Activated naive CD8-positive, alpha-beta T cell treated with anti-CD3 and anti-CD28 coated beads, Interleukin-2, amount 50 U/mL, for 24 hours (primary cell): ENCODE measurements at regions not wholly inside any gene's neighbourhood (a gene's known extent, or its start where the extent isn't known, plus 50 kb on each side); places are given as distances from the start of the nearest gene placed in this dataset.

Experiments used
- ATAC-seq: fragments of 150-1000 bp; cut with Tn5 transposase; one replicate; pipeline ENCODE4 v1.10.0; 2021
- DNase-seq: peaks from one replicate; pipeline ENCODE4 v3.0.0; 2021
- H3K27ac Mint-ChIP-seq: one replicate; pipeline ENCODE4 v1.8.0; 2021; ENCODE audit warnings: mild to moderate bottlenecking, mixed read lengths
- H3K27me3 Mint-ChIP-seq: one replicate; pipeline ENCODE4 v1.8.0; 2021; ENCODE audit warnings: mixed read lengths
- H3K36me3 Mint-ChIP-seq: one replicate; pipeline ENCODE4 v1.8.0; 2021; ENCODE audit warnings: low read depth, mixed read lengths
- H3K4me1 Mint-ChIP-seq: one replicate; pipeline ENCODE4 v1.8.0; 2021; ENCODE audit warnings: mixed read lengths
- H3K4me3 Mint-ChIP-seq: one replicate; pipeline ENCODE4 v1.8.0; 2021; ENCODE audit warnings: mild to moderate bottlenecking, moderate library complexity, mixed read lengths
- H3K9me3 Mint-ChIP-seq: one replicate; pipeline ENCODE4 v1.8.0; 2021; ENCODE audit warnings: mixed read lengths

- no peaks in the 10 kb centered on the region for H3K36me3 Mint-ChIP-seq
- ATAC-seq (no peak), DNase-seq (no peak)
- no peaks in the 10 kb centered on the region for H3K9me3 Mint-ChIP-seq
- H3K4me3 Mint-ChIP-seq = no peak overlapping the region
- peaks cover 4% of the 10 kb centered on the region for H3K4me1 Mint-ChIP-seq
- H3K27me3 Mint-ChIP-seq = no peaks in the 10 kb centered on the region
- H3K27ac Mint-ChIP-seq = no peak overlapping the region
Measured at GRCh38 chr7:18228686-18229085, 201.0 kb upstream of the PRPS1L1 start.

- H3K27ac Mint-ChIP-seq = no peak overlapping the region
- H3K27me3 Mint-ChIP-seq = no peaks in the 10 kb centered on the region
- no peak overlapping the region for H3K4me3 Mint-ChIP-seq
Measured at GRCh38 chr7:18230271-18230670, 202.6 kb upstream of the PRPS1L1 start.

DNA sequence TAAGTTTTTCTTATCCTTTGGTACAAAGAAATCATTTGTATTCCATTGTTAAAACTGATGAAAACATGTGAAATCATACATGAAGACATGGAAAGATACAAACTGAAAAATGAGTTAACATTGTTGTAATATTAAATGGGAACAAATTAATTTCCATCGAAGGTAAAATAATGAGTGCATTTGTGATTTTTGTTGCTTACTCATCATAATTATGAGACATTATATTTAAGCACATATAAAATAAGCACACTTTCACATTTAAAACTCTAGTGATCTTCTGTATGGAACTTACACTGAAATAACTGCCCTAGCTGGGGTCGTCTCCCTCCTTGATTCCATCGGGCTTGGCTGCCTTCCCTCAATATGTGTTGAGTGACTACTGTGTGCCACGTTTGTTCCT is 204.2 kb upstream of the PRPS1L1 start:
- Mint-ChIP-seq H3K4me1 (no peaks in the 10 kb centered on the region), H3K36me3 (no peaks in the 10 kb centered on the region), H3K27ac (no peak overlapping the region)

More at GRCh38 chr7:18230271-18230670, 202.6 kb upstream of the PRPS1L1 start:
- H3K9me3 Mint-ChIP-seq = no peaks in the 10 kb centered on the region
- no peak for ATAC-seq
- DNase-seq = no peak
- peaks cover 4% of the 10 kb centered on the region for H3K4me1 Mint-ChIP-seq
- no peaks in the 10 kb centered on the region for H3K36me3 Mint-ChIP-seq

DNA sequence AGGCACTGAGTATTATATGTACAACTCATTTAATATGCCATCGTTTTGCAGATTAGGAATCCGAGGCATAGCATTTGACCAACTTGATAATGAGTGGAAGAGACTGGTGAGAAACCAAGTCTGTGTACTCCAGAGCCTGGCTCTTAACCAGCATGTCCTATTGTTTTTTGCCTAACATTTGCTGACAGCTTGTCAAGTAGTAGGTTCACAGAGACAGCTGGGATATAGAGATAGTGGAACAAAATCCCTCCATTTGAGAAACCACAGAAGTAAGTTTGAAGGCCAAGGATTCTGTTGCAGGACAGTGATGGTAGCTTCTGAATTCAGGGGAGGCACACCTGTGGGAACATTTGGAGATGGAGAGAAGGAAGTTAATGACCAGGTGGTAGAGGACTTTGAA is 206.9 kb upstream of the PRPS1L1 start:
- Mint-ChIP-seq H3K9me3 (no peaks in the 10 kb centered on the region), H3K4me1 (no peaks in the 10 kb centered on the region), H3K4me3 (no peak overlapping the region), H3K27me3 (peaks cover 1% of the 10 kb centered on the region), H3K36me3 (no peaks in the 10 kb centered on the region), H3K27ac (no peak overlapping the region)
- no peak for DNase-seq
- ATAC-seq = no peak

More for the DNA sequence above, 204.2 kb upstream of the PRPS1L1 start:
- no peak for DNase-seq
- Mint-ChIP-seq H3K27me3 (no peaks in the 10 kb centered on the region), H3K4me3 (no peak overlapping the region), H3K9me3 (no peaks in the 10 kb centered on the region)
- no peak for ATAC-seq

DNA sequence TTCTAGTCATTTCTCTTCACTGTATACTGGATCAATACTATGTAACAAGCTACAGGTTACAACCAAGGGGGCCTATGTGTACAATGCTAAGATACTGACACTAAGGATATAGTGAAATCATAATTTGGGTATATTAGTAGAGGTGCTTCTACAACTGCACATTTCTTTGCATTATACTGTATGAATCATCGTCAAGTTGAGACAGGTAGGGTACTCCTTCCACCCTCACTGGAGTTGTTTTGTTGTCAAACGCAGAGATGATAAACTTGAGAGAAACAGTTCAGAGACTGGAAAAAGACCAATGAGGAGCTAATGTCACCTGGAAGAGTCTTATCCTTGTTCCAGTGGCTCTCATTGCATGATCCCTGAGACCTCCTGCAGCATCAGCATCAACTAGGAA is 208.2 kb upstream of the PRPS1L1 start:
- Mint-ChIP-seq H3K36me3 (no peaks in the 10 kb centered on the region), H3K27ac (no peak overlapping the region), H3K27me3 (peaks cover 1% of the 10 kb centered on the region), H3K4me3 (no peak overlapping the region), H3K9me3 (no peaks in the 10 kb centered on the region), H3K4me1 (no peaks in the 10 kb centered on the region)
- no peak for ATAC-seq
- no peak for DNase-seq

DNA sequence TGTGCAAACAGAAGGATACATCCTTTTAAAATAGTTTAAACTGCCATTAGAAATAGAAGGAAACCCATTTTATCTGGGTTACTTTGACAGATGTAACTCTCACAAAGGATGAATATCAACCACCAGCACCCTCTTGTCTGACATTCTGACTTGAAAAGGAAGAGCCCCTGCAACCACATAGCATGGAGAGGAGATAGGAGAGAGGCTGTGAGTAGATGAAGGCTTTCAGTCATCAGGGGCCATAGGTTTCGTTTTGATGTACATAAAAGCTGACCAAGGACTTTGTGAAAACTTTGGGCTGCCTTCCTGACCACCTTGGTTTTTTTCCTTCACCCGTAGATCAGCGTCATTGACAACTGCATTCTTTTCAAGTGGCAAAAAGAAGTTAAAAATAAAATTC is 211.6 kb upstream of the PRPS1L1 start:
- H3K4me1 Mint-ChIP-seq = no peaks in the 10 kb centered on the region
- ATAC-seq = no peak
- H3K27ac Mint-ChIP-seq = no peak overlapping the region
- no peak for DNase-seq
- no peak overlapping the region for H3K4me3 Mint-ChIP-seq
- H3K27me3 Mint-ChIP-seq = peaks cover 1% of the 10 kb centered on the region
- H3K36me3 Mint-ChIP-seq = no peaks in the 10 kb centered on the region
- no peaks in the 10 kb centered on the region for H3K9me3 Mint-ChIP-seq

DNA sequence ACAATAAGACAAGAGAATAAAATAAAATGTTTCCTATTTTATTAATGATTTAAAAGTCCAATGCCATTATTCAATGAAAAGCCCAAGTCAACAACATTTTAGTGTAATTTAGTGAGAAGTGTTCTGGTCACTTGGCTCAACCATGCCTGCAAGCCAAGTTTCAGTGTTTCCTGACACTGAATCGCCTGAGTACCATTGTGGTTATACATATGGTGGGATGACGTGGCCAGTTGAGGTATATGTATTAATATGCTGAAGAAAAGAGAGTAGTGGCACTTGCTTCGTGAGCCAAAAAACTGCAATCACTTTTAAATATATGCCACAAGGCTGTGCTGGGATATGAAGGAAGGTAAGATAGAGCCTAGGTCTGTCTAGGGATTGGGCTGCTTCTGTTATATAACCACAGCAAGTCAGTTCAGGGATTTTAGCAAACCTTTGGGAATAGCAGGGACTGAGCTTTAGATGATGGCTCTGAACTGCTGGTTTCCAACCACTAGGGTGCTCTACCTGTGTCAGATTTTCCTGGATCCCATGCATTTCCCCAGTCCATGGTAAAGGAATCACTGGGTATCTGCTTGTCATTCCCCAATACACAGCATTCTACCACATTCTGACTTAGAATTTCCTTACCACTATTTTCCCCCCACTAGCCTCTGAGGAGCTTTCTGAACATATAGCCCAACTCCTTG is 214.0 kb upstream of the PRPS1L1 start:
- ATAC-seq = no peak
- no peak for DNase-seq
- no peaks in the 10 kb centered on the region for H3K4me1 Mint-ChIP-seq
- H3K27me3 Mint-ChIP-seq = peaks cover 1% of the 10 kb centered on the region
- H3K9me3 Mint-ChIP-seq = peaks cover 2% of the 10 kb centered on the region
- H3K4me3 Mint-ChIP-seq = no peak overlapping the region
- H3K36me3 Mint-ChIP-seq = no peaks in the 10 kb centered on the region
- no peak overlapping the region for H3K27ac Mint-ChIP-seq

- H3K4me1 Mint-ChIP-seq = no peaks in the 10 kb centered on the region
- no peak overlapping the region for H3K27ac Mint-ChIP-seq
- H3K9me3 Mint-ChIP-seq = peaks cover 14% of the 10 kb centered on the region
- no peak for DNase-seq
- no peak for ATAC-seq
- H3K36me3 Mint-ChIP-seq = peaks cover 1% of the 10 kb centered on the region
- no peaks in the 10 kb centered on the region for H3K27me3 Mint-ChIP-seq
- no peak overlapping the region for H3K4me3 Mint-ChIP-seq
Measured at GRCh38 chr7:18243731-18244130, 216.1 kb upstream of the PRPS1L1 start.

DNA sequence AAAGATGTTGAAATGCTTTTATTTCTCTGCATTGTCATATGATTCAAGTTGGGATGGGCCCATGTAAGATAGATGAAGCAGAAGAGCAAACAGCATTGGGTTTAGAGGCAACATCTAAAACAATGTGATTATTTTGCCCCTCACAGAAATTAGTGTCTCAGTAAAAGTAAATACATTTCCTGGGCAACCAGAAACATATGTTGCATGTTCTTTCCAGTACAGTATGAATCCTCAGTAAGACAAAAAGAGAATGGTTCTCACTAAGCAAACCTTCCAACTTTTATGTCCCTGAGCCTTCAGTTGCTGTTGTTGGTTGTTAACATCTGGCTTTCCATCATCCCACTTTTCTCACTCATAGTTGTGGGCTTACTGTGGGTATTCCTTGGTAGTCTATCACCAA is 222.5 kb upstream of the PRPS1L1 start:
- Mint-ChIP-seq H3K27ac (no peak overlapping the region), H3K27me3 (no peaks in the 10 kb centered on the region), H3K4me3 (no peak overlapping the region), H3K36me3 (peaks cover 6% of the 10 kb centered on the region), H3K9me3 (peaks cover 37% of the 10 kb centered on the region), H3K4me1 (no peaks in the 10 kb centered on the region)
- DNase-seq (no peak), ATAC-seq (no peak)

DNA sequence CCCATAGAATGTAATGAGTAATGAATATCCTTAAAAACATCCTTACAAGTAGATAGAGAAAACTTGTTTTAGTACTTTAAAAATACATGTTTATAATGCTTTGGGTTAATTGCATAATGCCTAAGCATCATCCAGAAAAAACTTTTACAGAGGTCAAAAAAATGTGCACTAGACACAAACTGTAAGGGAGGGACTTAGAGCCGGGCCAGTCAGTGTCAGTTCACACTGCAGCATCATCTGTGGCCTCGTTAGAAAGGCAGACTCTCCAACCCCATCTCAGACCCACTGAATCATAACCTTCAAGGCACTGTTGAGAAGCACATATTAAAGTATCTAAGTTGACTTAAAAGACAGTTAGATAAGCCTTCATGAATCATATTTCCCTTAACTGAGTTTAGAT is 230.1 kb upstream of the PRPS1L1 start:
- DNase-seq (no peak), ATAC-seq (no peak)
- Mint-ChIP-seq H3K36me3 (peaks cover 3% of the 10 kb centered on the region), H3K4me3 (no peak overlapping the region), H3K27me3 (no peaks in the 10 kb centered on the region), H3K9me3 (peaks cover 25% of the 10 kb centered on the region), H3K4me1 (no peaks in the 10 kb centered on the region), H3K27ac (no peak overlapping the region)

DNA sequence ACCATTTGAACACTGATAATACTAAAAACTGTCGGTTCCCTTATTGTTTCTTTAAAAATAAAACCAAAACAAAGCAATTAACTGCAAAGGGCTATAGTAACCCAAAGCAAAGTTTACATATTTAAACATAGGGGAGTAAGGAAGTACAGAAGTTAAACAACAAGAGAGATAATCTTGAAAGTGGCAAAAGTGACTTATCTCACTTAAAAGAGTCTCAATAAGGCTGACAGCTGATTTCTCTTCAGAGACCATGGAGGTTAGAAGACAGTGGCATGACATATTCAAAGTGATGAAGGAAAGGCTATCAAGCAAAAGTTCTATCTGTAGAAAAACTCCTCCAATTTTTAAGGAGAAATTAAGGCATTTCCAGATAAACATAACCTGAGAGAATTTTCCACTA is 233.5 kb upstream of the HDAC9 start:
- Mint-ChIP-seq H3K4me1 (no peaks in the 10 kb centered on the region), H3K4me3 (no peak overlapping the region), H3K9me3 (peaks cover 12% of the 10 kb centered on the region), H3K27me3 (no peaks in the 10 kb centered on the region), H3K27ac (no peak overlapping the region), H3K36me3 (no peaks in the 10 kb centered on the region)
- DNase-seq (no peak), ATAC-seq (no peak)

DNA sequence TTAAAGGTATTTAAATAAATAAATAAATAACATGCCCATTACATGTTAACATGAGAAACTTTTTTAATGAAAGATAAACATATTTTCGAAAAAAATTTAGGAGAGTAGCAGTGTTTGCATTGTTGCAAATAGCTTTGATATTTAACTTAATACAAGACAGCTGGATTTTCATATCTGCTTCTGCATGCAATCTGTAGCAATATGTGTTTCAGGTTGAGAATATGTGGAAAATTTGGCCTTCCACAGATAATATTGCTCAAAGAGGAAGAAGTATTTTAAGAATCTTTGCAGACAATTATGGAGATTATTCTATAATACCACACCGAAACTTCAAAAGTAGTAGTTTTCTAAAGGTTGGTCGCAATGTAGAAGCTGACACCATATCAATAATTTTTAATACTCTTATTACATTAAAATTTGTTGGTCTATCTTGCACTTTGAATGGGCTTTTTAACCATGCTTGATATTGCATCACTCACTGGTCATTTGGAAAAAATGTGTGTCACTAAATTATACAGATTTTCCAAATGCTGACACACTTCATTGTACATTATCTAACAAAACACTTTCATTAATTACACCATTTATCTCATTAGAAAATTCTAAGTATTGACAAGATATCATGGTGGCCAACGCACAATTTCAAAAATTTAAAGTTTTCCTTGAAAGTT is 229.8 kb upstream of the HDAC9 start:
- H3K27me3 Mint-ChIP-seq = no peaks in the 10 kb centered on the region
- DNase-seq = no peak
- H3K4me3 Mint-ChIP-seq = no peak overlapping the region
- H3K4me1 Mint-ChIP-seq = no peaks in the 10 kb centered on the region
- no peak for ATAC-seq
- no peaks in the 10 kb centered on the region for H3K36me3 Mint-ChIP-seq
- H3K27ac Mint-ChIP-seq = no peak overlapping the region
- H3K9me3 Mint-ChIP-seq = peaks cover 12% of the 10 kb centered on the region

DNA sequence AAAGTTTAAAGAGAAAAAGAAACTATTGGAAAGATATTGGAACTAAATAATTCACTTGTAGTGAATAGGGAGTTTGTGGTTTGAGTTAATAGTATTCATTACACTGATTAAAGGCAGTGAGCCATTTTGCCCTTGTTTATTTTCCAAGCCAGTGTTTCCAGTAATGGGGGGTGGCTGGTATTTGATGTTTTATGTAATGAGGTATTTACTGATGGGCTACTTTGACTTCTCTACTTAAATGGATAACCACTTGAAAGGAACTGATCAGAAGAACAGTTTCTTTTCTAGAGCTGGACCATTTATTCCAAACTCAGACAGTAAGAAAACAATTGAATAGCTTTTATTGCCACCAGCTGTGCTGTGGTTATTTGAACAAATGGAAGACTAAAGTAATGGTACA is 227.0 kb upstream of the HDAC9 start:
- H3K36me3 Mint-ChIP-seq = no peaks in the 10 kb centered on the region
- no peaks in the 10 kb centered on the region for H3K4me1 Mint-ChIP-seq
- H3K27me3 Mint-ChIP-seq = no peaks in the 10 kb centered on the region
- DNase-seq = no peak
- H3K9me3 Mint-ChIP-seq = no peaks in the 10 kb centered on the region
- no peak overlapping the region for H3K4me3 Mint-ChIP-seq
- H3K27ac Mint-ChIP-seq = no peak overlapping the region
- ATAC-seq = no peak

DNA sequence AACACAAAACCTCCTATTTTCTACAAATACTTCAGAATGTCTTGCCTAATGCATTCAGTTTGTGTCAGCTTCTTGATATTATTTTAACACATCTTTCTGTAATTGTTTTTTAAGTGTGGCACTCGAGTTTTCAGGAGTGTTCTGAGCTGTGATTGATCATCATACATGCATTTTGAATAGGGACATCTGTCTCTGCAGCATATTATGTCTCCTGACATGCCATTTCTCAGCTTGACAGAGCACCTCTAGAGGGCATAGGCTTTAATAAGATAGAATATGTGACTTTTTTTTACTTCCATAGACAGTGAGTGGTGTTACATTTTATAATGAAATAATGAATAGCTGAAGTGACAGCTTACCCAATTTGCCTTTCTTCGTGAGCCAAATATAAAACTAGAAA is 219.2 kb upstream of the HDAC9 start:
- Mint-ChIP-seq H3K9me3 (no peaks in the 10 kb centered on the region), H3K36me3 (no peaks in the 10 kb centered on the region), H3K27me3 (no peaks in the 10 kb centered on the region), H3K27ac (no peak overlapping the region), H3K4me3 (no peak overlapping the region), H3K4me1 (no peaks in the 10 kb centered on the region)
- DNase-seq (no peak), ATAC-seq (no peak)

DNA sequence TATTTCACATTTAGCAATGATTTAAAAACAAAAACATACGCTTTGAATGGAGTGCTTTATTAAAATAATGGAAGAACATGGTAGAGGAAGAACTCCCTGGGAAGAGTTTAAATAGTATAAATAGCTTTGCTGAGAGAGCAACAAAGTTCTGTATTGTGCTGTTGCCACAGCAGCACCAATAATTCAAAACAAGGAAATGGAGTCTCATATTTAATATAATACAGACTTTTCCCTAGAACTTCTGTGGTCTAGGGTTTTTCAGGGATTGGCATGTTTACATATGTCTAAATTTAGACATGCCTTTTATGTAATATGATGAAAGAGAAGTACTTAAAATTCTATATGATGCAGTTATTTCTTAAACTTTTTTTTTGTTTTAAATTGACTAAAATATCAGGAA is 217.2 kb upstream of the HDAC9 start:
- Mint-ChIP-seq H3K4me3 (no peak overlapping the region), H3K36me3 (no peaks in the 10 kb centered on the region), H3K9me3 (peaks cover 7% of the 10 kb centered on the region), H3K4me1 (no peaks in the 10 kb centered on the region), H3K27ac (no peak overlapping the region), H3K27me3 (no peaks in the 10 kb centered on the region)
- DNase-seq = no peak
- no peak for ATAC-seq
